Pancreas (tissue), 10 donors: ENCODE measurements at regions not wholly inside any gene's neighbourhood (a gene's known extent, or its start where the extent isn't known, plus 50 kb on each side); places are given as distances from the start of the nearest gene placed in this dataset.

Experiments
- ATAC-seq, 4 donors: fragments of 200-7000 bp; cut with Tn5 transposase; one replicate each; pipeline versions ENCODE4 v1.8.0 to v1.9.1; 2020; ENCODE audit warnings: mild to moderate bottlenecking in 4 of 4, moderate library complexity in 4 of 4
- DNase-seq, 6 donors: peaks; one replicate each; pipeline ENCODE4 v3.0.0-alpha.2; 2020
- FAIRE-seq: peaks from 2 replicates; lab custom pipeline; 2012; peaks lifted over from hg19 to GRCh38; lab: Jason Lieb, UNC
- H3K27ac ChIP-seq, 4 donors: fragments of 200-600 bp; sonication (generic); 1 replicate in 3 of 4; 2 replicates in 1 of 4; pipeline versions ENCODE4 v1.5.0 to v1.8.0; 2020
- H3K27me3 ChIP-seq, 4 donors: fragments of 200-600 bp; one replicate each; pipeline ENCODE4 v1.8.0; 2021
- H3K36me3 ChIP-seq, 3 donors: fragments of 200-600 bp; sonication (generic) in 1 of 3; one replicate each; pipeline versions ENCODE4 v1.5.0 to v1.8.0; 2020 to 2021
- H3K4me1 ChIP-seq, 3 donors: fragments of 200-600 bp; one replicate each; pipeline ENCODE4 v1.8.0; 2021
- H3K4me3 ChIP-seq, 4 donors: fragments of 200-600 bp; sonication (generic) in 2 of 4; one replicate each; pipeline versions ENCODE4 v1.5.0 to v1.8.0; 2020 to 2021
- H3K9me3 ChIP-seq, 4 donors: fragments of 200-600 bp; one replicate each; pipeline ENCODE4 v1.8.0; 2021
- CTCF ChIP-seq, 4 donors: fragments of 200-600 bp; sonication (generic) in 3 of 4; IDR thresholded peaks; one replicate each; pipeline versions ENCODE4 v1.5.0 to v1.8.0; 2021; ENCODE audit warnings: antibody characterized with exemption in 4 of 4
- WGBS, 2 donors: extraction: QIAGEN DNeasy Blood & Tissue Kit; methylation state at CpG; one replicate each; pipeline ENCODE4 v1.1.7; 2013; 5-methylcytosine and 5-hydroxymethylcytosine counted together
- intact Hi-C, 3 donors: fragments of 100-400 bp; cut with DNase I; formaldehyde crosslinking; loops; one replicate each; pipeline versions ENCODE4 v1.11.1 to v1.14.2; 2022
- donor health status: healthy with polysubstance abuse.
- donor health status: DM: no; HTN: no; CAD: no; lungs with moderate emphysema.
- donor health status: DM: no; HTN: no; CAD: no.
- donor health status: control.
- donor health status: control.
- donor health status: Bipolar disorder and iron deficiency.
- donor health status: DM: yes; HTN: yes; CAD: no.
- donor health status: DM: no; HTN: no; CAD: no.
- donor health status: DM: no; HTN: no; CAD: no.
- donor health status: DM: yes; HTN: yes; CAD: no.

GRCh38 chr1:232682248-232682647 is 52.3 kb upstream of the SIPA1L2 start:
- peak; percentile 70 for FAIRE-seq
- no peak overlapping the region for H3K27ac ChIP-seq
- H3K9me3 ChIP-seq, result no peaks in the 10 kb centered on the region
- ATAC-seq, result peak; percentile 68 to 94 (median 84)
- no peak for TF ChIP-seq CTCF (IDR thresholded peaks at IDR 0.05)
- intact Hi-C loops, result no loop called here
- DNase-seq, result peak in 4 of 6 donors; percentile 23 to 46 (median 42)
- H3K4me1 ChIP-seq, result no peaks in the 10 kb centered on the region
- H3K36me3 ChIP-seq, result no peaks in the 10 kb centered on the region
- no peak overlapping the region for H3K4me3 ChIP-seq
- WGBS, 2 donors, result 13 to 18% methylated on average over 4 of the region's 4 CpGs
- no peaks in the 10 kb centered on the region for H3K27me3 ChIP-seq

DNA sequence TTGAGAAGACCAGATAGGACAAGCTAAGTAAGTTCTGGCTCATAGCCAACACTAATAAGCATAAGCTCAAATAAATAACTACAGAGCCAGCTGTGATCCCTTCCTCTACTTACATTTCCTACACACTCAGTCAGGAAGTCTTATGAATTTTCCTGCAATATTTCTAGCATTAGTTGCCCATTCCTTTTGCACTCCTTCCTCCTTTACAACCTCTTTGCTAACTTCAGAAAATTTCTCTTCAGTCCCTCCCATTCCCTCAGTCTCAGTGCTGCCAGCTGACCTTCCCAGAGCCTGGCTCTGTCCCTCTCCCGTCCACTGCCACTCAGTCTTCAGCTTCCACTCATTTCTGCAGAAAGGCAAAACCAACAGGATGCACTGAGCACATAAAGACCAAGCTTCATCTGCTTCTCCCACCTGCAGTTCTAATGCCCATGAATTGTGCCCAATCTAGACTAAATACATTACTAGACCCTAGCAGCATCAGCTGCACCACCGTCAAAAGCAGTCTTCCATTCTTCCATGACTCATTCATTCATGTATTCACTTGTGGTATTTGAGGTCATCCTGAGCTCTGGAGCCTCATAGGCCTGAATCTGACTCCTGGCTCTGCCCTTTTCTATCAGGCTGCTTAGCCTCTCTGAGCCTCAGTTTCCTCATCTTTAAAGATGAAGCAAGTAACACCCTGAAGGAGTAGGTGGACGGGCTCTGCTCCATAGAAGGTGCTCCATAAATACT is 54.6 kb upstream of the SIPA1L2 start:
- intact Hi-C loops, result no loop called here
- no peaks in the 10 kb centered on the region for H3K27me3 ChIP-seq
- no peaks in the 10 kb centered on the region for H3K9me3 ChIP-seq
- no peaks in the 10 kb centered on the region for H3K4me1 ChIP-seq
- H3K27ac ChIP-seq, result no peak overlapping the region
- FAIRE-seq, result no peak
- TF ChIP-seq CTCF (IDR thresholded peaks at IDR 0.05), result no peak
- no peaks in the 10 kb centered on the region for H3K36me3 ChIP-seq
- no peak overlapping the region for H3K4me3 ChIP-seq
- ATAC-seq, result no peak
- no peak for DNase-seq
- 88 to 89% methylated on average over 3 of the region's 3 CpGs for WGBS, 2 donors

DNA sequence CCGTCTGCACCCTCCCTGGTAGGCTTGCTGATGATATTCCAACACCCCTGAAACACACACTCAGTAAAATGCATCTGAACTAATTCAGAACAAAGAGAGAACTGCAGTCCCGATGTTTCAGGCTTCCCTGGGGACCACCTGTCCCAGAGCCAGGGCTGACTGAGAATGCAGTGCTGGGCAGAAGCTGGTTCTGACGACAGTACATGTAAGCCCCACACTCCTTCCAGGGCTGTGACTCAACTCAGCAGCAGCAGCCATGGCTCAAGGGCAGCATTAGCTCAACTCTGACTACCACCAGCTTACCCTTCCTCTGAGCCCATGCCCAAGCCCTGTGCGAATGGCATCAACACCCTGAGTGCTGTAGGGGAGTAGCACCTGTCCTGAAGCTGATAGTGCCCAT is 56.4 kb upstream of the SIPA1L2 start:
- ATAC-seq, result no peak
- no peak for DNase-seq
- Histone ChIP-seq H3K9me3 (no peaks in the 10 kb centered on the region), H3K36me3 (no peaks in the 10 kb centered on the region), H3K27ac (no peak overlapping the region), H3K4me1 (no peaks in the 10 kb centered on the region), H3K27me3 (no peaks in the 10 kb centered on the region), H3K4me3 (no peak overlapping the region)
- intact Hi-C loops, result no loop called here
- TF ChIP-seq CTCF (IDR thresholded peaks at IDR 0.05), result no peak
- 65 to 74% methylated on average over 4 of the region's 4 CpGs for WGBS, 2 donors
- FAIRE-seq, result no peak

DNA sequence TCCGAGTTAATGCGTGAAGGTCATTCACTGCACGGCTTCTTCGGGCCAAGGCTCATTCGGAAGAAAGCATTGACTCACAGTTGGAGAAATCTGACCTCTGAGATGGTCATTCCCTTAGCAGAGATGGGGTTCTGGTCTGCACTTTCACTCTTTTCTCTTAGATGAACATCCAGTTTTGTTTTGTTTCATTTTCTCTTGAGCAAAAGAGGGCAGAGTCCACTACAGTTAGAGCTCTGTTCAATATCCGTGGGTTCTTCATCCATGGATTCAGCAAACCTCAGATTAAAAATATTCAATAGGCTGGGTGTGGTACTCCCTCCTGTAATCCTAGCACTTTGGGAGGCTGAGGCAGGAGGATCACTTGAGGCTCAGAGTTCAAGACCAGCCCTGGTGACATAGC is 57.4 kb upstream of the SIPA1L2 start:
- H3K27ac ChIP-seq, result no peak overlapping the region
- H3K4me3 ChIP-seq, result no peak overlapping the region
- TF ChIP-seq CTCF (IDR thresholded peaks at IDR 0.05), result no peak
- no peaks in the 10 kb centered on the region for H3K4me1 ChIP-seq
- intact Hi-C loops, result no loop called here
- no peaks in the 10 kb centered on the region for H3K27me3 ChIP-seq
- 90 to 96% methylated on average over 6 of the region's 6 CpGs for WGBS, 2 donors
- no peak for DNase-seq
- no peaks in the 10 kb centered on the region for H3K9me3 ChIP-seq
- no peak for FAIRE-seq
- no peak for ATAC-seq
- no peaks in the 10 kb centered on the region for H3K36me3 ChIP-seq

- no peak for TF ChIP-seq CTCF (IDR thresholded peaks at IDR 0.05)
- H3K4me3 ChIP-seq, result no peak overlapping the region
- FAIRE-seq, result no peak
- ATAC-seq, result no peak
- WGBS, 2 donors, result 90 to 92% methylated on average over 5 of the region's 5 CpGs
- H3K9me3 ChIP-seq, result no peaks in the 10 kb centered on the region
- intact Hi-C loops, result no loop called here
- H3K27ac ChIP-seq, result no peak overlapping the region
- no peaks in the 10 kb centered on the region for H3K4me1 ChIP-seq
- DNase-seq, result no peak
- no peaks in the 10 kb centered on the region for H3K36me3 ChIP-seq
- H3K27me3 ChIP-seq, result no peaks in the 10 kb centered on the region
These were observed 57.8 kb upstream of the SIPA1L2 start for GRCh38 chr1:232687728-232688127.
